ENCODE measurements at regions not wholly inside any gene's neighbourhood (a gene's known extent, or its start where the extent isn't known, plus 50 kb on each side); places are given as distances from the start of the nearest gene placed in this dataset.

DNA sequence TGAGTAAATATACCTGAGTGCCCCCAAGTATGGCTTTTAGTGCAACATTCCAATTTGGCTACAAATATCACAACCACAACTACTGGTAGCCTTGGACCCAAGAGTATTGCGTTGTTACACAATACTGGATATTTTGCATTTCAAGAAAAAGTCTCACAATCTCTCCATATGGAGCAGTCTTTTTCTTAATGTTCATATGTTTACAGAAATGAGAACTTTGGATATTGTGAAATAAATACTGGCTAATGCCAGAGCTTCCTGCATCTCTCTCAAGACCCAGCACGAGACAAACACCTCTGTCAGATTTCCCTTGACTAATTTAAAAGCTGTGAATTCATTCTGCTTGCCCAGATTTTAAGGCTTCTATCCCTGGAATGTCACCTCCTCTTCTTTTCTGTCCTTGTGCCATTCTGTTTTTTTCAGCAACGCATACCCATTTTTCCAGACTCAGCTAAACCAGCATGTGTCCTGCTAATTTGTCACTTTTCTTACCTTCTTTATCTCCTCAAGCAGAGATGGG lies 136.2 kb upstream of the BACE2 start:
- H3K4me3 ChIP-seq (ENCODE audit: low read length), result no peak overlapping the region
- DNase-seq (ENCODE audit: low read depth, low spot score), result no peak

DNA sequence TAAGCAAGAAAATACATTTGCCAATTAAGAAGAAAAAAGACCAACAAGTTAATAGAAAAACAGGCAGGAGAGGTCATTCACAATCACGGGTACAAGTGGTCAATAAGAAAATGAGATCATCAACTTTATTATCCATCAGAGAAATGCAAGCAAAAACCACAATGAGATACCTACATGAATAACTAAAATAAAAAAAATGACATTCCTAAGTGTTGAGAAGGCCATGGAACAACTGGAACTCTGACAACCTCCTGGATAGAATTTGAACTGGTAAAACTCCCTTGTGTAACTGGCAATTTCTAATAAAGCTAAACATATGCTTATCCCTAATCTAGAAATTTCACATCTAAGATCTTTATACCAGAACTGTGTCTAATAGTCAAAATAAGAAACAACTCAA lies 135.4 kb upstream of the BACE2 start:
- no peak overlapping the region for H3K4me3 ChIP-seq (ENCODE audit: low read length)
- DNase-seq (ENCODE audit: low read depth, low spot score), result no peak

DNA sequence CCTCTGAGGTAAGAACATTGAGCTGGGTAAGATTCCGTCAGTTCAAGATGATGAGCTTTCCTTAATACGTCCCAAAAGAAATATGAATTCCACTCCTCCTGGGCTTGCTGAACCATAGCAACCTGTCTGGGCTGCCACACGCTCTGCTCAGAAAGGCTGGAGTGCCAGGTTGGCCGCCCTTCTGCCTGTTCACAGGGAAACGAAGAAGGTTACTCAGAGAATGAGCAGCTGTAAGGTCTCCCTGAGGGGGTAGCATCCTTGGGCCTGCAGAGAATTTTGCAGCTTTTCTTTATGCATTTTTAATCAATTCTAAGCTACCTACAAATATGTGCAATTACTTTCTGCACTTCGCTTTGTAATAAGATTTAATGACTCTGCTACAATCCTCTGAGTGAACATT lies 130.7 kb upstream of the BACE2 start:
- DNase-seq (ENCODE audit: low read depth, low spot score), result no peak
- H3K4me3 ChIP-seq (ENCODE audit: low read length), result no peak overlapping the region

DNA sequence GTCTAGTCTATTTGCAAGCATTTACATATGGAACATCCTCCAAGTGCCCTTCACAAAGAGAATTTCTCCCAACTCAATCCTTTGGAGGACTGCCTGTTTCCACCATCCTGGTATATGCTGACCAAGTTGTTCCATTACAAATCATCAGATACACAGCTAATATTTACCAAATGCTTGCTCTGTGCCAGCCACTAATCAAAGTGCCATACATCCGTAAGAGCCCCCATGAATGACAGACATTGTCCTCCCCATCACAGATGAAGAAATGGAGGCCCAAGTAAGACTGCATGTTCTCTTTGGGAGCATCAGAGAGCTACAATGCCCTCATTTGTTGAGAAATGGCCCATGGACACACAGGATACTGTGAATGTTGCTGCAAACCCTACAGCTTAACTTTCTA lies 130.0 kb upstream of the BACE2 start:
- DNase-seq (ENCODE audit: low read depth, low spot score), result no peak
- H3K4me3 ChIP-seq (ENCODE audit: low read length), result no peak overlapping the region

DNA sequence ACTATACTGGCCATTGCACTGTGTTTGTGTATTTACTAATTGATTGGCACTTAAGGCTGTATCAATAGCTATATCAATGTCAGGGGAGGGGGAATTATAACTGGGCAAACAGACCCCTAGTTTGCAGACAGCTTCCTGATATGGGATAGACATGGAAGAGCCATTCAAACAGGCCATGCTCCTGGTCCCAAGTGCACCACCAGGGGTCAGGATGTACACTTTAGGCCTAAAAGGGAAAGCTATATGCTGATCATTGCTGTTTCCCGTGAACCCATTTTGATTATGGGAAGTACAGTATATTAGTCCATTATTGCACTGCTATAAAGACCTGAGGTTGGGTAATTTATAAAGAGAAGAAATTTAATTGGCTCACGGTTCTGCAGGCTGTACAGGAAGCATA lies 124.9 kb upstream of the BACE2 start:
- no peak overlapping the region for H3K4me3 ChIP-seq (ENCODE audit: low read length)
- DNase-seq (ENCODE audit: low read depth, low spot score), result no peak

DNA sequence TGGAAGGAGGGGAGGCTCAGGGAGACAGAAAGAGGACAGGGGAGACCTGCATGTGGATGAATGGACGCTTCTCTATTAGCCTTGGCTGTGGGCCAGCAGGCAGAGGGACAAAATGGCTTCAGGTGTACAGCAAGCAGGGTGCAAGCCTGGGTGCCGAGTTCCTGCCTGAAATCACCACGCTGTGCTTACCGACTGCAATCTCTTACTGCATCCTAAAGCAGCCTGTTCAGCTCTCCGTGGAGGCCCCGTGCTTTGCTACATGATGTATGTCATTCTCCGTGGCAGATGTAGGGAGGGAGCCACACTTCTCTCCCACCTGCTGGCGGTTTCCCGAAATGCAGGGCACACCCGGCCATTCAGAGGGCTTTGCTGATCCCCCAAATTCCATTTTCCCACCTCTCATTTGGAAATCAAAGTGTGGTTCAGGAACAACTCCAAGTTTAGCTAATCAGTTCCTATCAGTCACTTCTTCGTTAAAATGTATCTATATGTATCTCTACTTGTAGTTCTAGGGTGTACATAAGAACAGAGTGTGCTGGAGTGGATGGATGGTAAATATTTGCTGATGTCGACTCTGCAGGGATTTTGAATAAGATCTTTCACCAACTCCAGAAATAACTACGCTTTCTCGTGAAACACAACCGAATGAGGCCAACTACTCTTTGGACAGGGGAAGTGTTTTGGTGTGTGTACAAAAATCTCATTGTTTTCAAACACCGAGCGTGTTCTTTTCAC lies 122.3 kb upstream of the BACE2 start:
- no peak overlapping the region for H3K4me3 ChIP-seq (ENCODE audit: low read length)
- no peak for DNase-seq (ENCODE audit: low read depth, low spot score)

DNA sequence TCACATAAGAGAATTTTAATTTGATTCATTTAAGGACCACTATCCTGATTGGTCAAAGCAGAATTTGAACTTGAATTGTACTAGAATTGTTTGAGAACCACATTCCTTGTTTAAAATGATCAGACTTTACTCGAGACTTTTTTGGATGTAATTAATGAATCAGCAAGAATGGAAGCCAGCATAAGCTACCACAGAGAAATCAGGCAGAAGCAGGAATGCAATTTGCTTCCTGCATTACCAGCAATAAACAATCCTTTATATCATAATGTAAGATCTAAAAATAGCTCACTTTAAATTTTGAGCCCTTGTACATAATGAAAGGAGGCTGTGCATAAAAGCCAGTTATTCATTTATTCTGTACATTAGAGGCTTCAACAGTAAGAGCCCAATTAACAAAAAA lies 119.8 kb upstream of the BACE2 start:
- H3K4me3 ChIP-seq (ENCODE audit: low read length), result no peak overlapping the region
- no peak for DNase-seq (ENCODE audit: low read depth, low spot score)

DNA sequence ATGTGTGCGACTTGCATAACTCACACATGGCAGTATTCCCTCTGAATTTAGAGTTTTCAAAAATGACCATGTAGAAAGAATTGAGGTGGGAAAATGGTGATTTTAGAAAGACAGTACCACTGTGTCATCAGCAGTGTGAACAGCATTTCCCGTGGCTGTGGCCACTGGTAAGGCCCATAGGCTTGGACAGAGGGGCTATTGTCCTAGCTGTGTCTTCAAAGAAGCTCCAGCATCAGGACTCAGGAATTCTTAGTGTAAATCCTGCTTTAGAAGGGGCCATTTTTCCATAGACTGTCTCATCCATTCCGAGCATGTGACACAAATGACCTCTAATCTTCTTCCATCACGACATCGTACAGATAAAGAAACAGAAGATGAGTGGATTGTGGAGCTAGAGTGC lies 119.3 kb upstream of the BACE2 start:
- no peak for DNase-seq (ENCODE audit: low read depth, low spot score)
- no peak overlapping the region for H3K4me3 ChIP-seq (ENCODE audit: low read length)

DNA sequence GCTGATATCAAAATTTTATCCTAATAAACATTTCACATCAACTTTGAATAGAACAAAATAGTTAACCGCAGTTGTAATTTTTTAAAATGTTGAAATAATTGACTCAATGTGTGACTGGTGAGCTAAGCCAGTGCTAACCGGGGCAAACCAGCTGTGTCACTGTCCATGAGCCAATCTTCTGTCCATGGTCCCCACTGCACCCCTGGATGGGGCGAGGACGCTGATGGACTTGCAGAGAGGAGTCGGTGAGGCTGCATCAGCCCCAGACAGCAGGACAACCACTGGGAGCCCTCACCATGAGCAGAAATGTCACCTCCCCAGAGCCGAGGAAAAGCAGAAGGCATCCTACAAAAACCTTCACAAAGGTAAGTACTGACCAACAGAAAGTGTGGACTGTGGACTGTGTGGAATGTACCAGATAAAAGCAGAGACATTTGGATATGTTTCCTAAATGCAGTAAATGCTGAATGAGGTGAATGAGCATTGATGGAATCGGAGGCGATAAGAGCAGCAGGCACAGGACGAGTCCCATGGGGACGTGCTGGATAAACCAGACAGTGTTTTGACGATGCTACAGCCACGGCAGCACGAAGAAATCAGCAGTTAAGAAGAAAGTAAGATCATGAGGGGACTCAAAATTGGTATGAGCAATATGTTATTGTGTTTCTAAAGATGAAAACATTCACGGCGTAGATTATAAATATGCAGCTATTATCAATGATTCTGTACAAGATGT lies 115.0 kb upstream of the BACE2 start:
- no peak for DNase-seq (ENCODE audit: low read depth, low spot score)
- no peak overlapping the region for H3K4me3 ChIP-seq (ENCODE audit: low read length)

DNA sequence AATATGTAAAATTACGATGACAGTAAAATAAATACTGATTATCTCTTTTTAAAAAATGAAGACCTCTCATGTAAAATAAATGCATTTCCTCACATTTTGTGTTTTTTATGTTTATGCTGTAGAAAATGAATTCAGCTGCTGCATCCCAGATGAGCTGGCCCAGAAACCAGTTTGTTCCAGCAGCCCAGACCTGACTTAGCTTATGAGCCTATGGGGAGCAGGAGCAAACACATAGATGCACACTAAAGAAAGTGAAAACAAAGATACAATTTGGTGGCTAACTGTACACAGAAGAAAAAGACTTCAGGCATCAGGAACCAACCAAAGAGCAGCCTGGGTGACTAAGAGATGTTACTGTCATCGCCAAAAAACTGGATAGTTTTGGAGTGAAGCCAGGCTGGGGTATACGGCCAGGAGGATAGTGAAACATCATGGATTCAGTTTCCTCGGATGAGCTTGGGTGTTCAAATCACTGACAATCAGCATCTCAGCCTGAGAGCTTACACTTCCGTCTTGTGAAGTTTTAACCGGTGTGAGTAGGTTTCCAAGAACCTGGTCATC lies 113.9 kb upstream of the BACE2 start:
- H3K4me3 ChIP-seq (ENCODE audit: low read length), result no peak overlapping the region

DNA sequence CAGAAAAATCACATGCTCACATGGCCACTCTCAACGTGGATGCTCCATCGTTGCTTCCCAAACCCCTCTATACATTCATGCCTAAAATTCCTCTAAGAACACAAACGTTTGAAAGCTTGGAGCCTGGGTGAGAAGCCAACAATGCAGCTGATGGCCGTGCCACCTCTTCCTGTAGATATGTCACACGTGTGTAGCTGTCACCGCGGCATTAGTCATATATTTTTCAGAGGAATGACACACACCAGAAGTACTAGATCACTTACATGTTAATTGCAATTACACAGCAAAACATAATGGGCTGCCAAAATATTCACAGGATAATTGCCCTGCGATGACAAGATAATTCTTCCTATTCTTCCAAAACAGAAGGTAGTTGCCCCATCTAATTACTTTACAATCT lies 112.7 kb upstream of the BACE2 start:
- no peak for DNase-seq (ENCODE audit: low read depth, low spot score)
- H3K4me3 ChIP-seq (ENCODE audit: low read length), result no peak overlapping the region

More for the DNA sequence above, 113.9 kb upstream of the BACE2 start:
- DNase-seq (ENCODE audit: low read depth, low spot score), result no peak

DNA sequence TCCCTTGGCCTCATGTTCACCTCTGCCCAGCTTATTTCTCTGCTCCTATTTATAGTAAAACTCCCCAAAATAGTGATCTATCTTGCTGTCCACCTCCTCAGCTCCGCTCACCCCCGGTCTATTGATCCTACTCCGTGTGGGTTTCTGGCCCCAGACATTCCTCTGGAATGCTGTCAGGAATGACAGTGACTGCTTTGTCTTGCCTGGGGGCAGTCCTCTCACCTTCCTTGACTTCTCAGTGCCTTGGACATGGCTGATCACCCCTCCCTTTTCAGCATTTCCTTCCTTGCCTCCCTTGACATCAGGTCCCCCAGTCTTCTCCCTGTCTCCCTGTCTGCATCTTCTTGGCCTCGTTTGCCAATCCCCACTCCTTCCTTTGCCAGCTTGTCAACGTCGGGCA lies 108.1 kb upstream of the BACE2 start:
- H3K4me3 ChIP-seq (ENCODE audit: low read length), result no peak overlapping the region
- no peak for DNase-seq (ENCODE audit: low read depth, low spot score)

DNA sequence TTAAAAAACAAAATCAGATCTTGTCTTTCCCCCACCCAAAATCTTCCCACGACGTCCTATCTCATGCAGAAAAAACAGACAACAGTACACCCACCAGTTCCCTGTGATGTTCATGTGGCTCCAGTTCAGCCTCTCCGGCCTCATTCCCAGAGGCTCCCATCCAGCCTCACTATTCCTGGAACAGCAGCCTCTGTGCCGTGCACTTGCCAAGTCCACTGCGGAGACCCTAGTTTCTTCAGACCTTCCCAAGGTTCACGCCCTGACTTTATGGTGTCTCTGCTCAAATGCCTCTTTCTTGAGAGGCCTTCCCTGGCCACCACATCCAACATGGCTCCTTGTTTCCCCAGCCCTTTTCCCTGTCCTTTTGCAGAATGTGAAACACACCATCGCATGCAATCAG lies 106.3 kb upstream of the BACE2 start:
- no peak overlapping the region for H3K4me3 ChIP-seq (ENCODE audit: low read length)
- no peak for DNase-seq (ENCODE audit: low read depth, low spot score)

DNA sequence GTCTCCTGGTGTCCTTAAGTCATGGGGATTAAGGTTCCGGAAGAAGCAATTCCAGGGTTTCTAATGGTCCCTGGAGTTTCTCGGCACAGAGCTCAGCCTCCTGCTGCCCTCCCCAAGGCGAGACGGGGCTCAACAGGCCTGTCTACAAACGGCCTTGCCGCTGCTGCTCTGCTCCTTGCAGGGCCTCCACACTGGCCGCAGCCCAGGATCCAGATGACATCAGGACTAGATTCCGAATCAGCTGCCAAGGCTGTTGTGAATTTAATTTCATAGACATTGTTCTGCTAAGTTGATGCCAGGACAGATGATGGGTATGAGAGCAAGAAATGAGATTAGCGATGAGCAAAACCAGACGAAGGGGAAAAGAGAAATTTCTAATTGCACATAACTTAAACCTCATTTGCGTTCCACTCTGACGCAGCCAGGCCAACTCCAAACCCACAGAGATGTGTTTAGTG lies 103.6 kb upstream of the BACE2 start:
- no peak for DNase-seq (ENCODE audit: low read depth, low spot score)
- no peak overlapping the region for H3K4me3 ChIP-seq (ENCODE audit: low read length)

DNA sequence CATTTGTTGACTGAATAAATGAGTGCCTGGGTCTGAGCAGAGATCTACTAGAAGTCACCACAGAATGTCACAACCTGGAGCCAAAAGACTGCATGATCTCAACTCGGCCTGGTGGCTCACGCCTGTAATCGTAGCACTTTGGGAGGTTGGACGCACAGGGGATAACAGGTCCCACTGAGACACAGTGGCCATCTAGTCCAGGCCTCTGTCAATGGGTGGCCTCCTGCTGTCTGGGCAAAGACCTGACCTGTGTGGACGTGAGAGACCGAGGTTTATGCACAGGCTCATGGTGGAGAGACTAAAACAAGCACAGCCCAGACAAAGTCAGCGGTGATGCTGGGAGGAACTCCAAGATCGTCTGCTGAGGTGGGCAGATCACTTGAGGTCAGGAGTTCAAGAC lies 103.0 kb upstream of the BACE2 start:
- no peak overlapping the region for H3K4me3 ChIP-seq (ENCODE audit: low read length)
- DNase-seq (ENCODE audit: low read depth, low spot score), result no peak

DNA sequence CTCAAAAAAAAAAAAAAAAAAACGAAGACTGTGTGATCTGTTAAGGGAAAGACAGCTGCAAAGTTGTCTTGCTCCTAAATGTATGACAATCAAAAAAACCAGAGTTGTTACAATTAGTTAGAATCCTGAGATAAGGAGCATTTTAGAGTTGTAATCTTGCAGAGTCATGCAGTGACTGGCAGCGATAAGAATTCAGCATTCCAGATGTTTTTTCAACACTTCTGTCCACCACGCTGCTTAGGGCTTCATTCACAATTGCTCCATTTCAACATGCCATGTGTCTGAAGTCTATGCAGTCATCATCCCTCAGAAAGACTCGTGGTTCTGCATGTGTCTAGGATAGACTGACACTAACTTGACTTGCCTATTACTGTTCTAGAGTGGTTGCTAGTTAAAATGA lies 102.4 kb upstream of the BACE2 start:
- H3K4me3 ChIP-seq (ENCODE audit: low read length), result no peak overlapping the region
- no peak for DNase-seq (ENCODE audit: low read depth, low spot score)

DNA sequence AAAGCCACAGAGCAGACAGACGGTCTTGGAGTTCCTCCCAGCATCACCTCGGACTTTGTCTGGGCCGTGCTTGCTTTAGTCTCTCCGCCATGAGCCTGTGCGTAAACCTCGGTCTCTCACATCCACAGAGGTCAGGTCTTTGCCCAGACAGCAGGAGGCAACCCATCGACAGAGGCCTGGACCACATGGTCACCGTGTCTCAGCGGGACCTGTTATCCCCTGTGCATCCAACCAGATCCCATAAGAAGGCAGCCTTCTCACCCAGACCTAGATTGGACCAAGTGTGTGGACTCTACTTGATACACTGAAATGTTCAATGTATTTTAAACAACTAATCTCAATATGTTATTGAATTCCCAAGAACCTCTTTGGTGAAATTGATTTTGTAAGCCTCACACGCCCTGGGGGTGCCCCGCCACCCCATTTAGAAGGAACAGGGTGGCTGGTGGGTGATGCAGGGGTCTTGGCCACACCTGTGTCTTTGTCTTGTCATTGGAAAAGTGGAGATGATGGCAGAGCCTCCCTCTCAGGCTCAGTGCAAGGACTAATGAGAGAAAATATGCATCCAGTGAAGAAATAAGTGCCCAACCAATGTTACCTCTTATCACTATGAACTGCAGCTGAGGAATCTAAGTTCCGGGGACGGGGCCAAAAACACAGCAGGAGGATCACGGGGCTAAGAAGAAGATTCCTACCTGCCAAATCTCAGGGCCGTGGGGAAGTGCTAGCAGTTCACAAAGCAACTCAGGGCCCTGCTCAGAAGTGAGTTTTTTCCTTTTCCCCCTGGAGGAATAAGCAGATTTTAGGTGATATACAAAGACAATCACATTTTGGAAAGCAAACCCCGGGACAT lies 101.6 kb upstream of the BACE2 start:
- no peak overlapping the region for H3K4me3 ChIP-seq (ENCODE audit: low read length)
- DNase-seq (ENCODE audit: low read depth, low spot score), result no peak

DNA sequence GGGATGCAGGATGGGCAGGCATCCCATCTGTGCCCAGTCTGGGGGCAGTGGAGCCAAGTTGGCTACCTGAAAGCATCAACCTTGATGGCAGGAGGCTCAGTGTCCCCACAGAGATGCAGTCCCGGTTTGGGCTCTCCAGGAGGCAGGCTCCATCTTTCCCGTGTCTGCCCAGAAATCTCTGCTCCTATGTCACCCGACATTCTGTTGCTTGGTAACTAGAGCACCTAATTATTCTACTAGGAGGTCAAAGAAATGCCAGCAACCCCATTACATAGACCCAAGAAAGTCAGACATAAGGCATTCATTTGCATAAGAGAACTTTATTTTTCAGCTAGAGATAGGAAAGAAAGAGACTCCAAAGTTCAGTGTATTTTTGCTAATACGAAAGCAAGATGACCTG lies 100.3 kb upstream of the BACE2 start:
- H3K4me3 ChIP-seq (ENCODE audit: low read length), result no peak overlapping the region
- no peak for DNase-seq (ENCODE audit: low read depth, low spot score)

DNA sequence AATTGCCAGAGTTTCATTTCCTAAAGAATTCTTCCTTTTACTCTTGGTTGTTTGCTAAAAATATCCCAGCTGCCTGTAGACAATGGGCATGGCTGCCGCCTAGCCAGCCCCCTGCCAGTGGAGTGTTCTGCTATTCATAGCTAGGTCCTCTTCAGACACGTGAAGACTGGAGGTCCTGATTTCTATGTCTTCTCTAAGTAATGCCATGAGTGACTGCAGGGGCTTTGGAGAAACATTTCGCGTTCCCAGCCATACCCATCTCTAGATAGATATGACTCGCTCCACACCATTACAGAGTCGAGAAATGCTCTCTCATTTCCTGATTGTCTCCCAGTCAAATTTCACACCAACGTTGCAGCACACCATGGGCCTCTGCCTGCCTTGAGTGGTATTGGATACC lies 99.5 kb upstream of the BACE2 start:
- no peak for DNase-seq (ENCODE audit: low read depth, low spot score)
- no peak overlapping the region for H3K4me3 ChIP-seq (ENCODE audit: low read length)
